WTC11 (cell line): ENCODE measurements at regions not wholly inside any gene's neighbourhood (a gene's known extent, or its start where the extent isn't known, plus 50 kb on each side); places are given as distances from the start of the nearest gene placed in this dataset.
A peak's percentile ranks its signal among the peaks of the same experiment; 100 is the strongest.
"Not testable (repeated sequence)": the region's sequence is repeated elsewhere in the genome, so short reads cannot be mapped to it uniquely, and the experiment has no call there.

ENCODE experiments used
- ATAC-seq: fragments of 200-7000 bp; cut with Tn5 transposase; 2 replicates; pipeline ENCODE4 v1.10.0; 2021; ENCODE audit warnings: mild to moderate bottlenecking, moderate library complexity
- CTCF ChIA-PET: fragments of 300-600 bp; sonication (Branson Sonifier 250); formaldehyde crosslinking; loops from one replicate; lab custom pipeline; 2021; ENCODE audit warnings: antibody characterized with exemption; lab: Charles Lee
- POLR2A ChIA-PET: fragments of 350-600 bp; sonication (Branson Sonifier 250); formaldehyde crosslinking; loops from one replicate; lab custom pipeline; 2021; ENCODE audit warnings: antibody characterized with exemption; lab: Charles Lee
- DNase-seq: peaks from one replicate; pipeline ENCODE4 v3.0.0; 2021; ENCODE audit warnings: low spot score
- H3K27ac Mint-ChIP-seq: 2 replicates; pipeline ENCODE4 v1.8.0; 2021; ENCODE audit warnings: mixed read lengths
- H3K27me3 Mint-ChIP-seq: 2 replicates; pipeline ENCODE4 v1.8.0; 2021; ENCODE audit warnings: low read depth, mild to moderate bottlenecking, moderate library complexity, mixed read lengths
- H3K36me3 Mint-ChIP-seq: 2 replicates; pipeline ENCODE4 v1.8.0; 2021; ENCODE audit warnings: mixed read lengths
- H3K4me1 Mint-ChIP-seq: 2 replicates; pipeline ENCODE4 v1.8.0; 2022; ENCODE audit warnings: mixed read lengths
- H3K4me3 Mint-ChIP-seq: 2 replicates; pipeline ENCODE4 v1.8.0; 2021; ENCODE audit warnings: mild to moderate bottlenecking, moderate library complexity, mixed read lengths
- H3K9me3 Mint-ChIP-seq: 2 replicates; pipeline ENCODE4 v1.8.0; 2021; ENCODE audit warnings: mixed read lengths
- ETV6 ChIP-seq: sonication (generic); formaldehyde crosslinking; IDR thresholded peaks from 2 replicates; pipeline ENCODE4 v1.8.1; 2022; ENCODE audit warnings: mild to moderate bottlenecking, missing genetic modification reagents
- GRHL2 ChIP-seq: fragments of 250-450 bp; sonication (Bioruptor Pico); IDR thresholded peaks from 2 replicates; pipeline ENCODE4 v1.8.0; 2022; ENCODE audit warnings: mild to moderate bottlenecking, moderate library complexity; ENCODE audit not compliant: insufficient replicate concordance, severe bottlenecking
- JAZF1 ChIP-seq: fragments of 250-450 bp; sonication (Bioruptor Pico); IDR thresholded peaks from 2 replicates; pipeline ENCODE4 v1.9.0; 2021; ENCODE audit warnings: moderate library complexity, mild to moderate bottlenecking, inconsistent platforms
- JUN ChIP-seq: sonication (generic); formaldehyde crosslinking; IDR thresholded peaks from 2 replicates; pipeline ENCODE4 v1.8.0; 2023; ENCODE audit warnings: mild to moderate bottlenecking, missing genetic modification reagents
- KAT7 ChIP-seq: sonication (generic); formaldehyde crosslinking; IDR thresholded peaks from 2 replicates; pipeline ENCODE4 v1.8.1; 2023; ENCODE audit warnings: missing genetic modification reagents, mild to moderate bottlenecking, borderline replicate concordance
- MYBL2 ChIP-seq: sonication (generic); formaldehyde crosslinking; IDR thresholded peaks from 2 replicates; pipeline ENCODE4 v1.8.1; 2023; ENCODE audit warnings: mild to moderate bottlenecking, moderate library complexity, missing genetic modification reagents
- NFYB ChIP-seq: sonication (generic); formaldehyde crosslinking; conservative IDR thresholded peaks from 2 replicates; pipeline ENCODE4 v1.8.0; 2022; ENCODE audit warnings: low read depth, missing genetic modification reagents
- OVOL2 ChIP-seq: fragments of 250-450 bp; sonication (Bioruptor Pico); IDR thresholded peaks from 2 replicates; pipeline ENCODE4 v1.9.0; 2021; ENCODE audit warnings: mild to moderate bottlenecking, borderline replicate concordance
- SMAD4 ChIP-seq: sonication (generic); formaldehyde crosslinking; IDR thresholded peaks from 2 replicates; pipeline ENCODE4 v1.8.0; 2022; ENCODE audit warnings: mild to moderate bottlenecking, missing genetic modification reagents
- ZNF219 ChIP-seq: sonication (generic); formaldehyde crosslinking; IDR thresholded peaks from 2 replicates; pipeline ENCODE4 v1.8.0; 2023; ENCODE audit warnings: missing genetic modification reagents, mild to moderate bottlenecking, borderline replicate concordance
- ZNF232 ChIP-seq: sonication (generic); formaldehyde crosslinking; IDR thresholded peaks from 2 replicates; pipeline ENCODE4 v1.8.0; 2022; ENCODE audit warnings: mild to moderate bottlenecking, missing genetic modification reagents
- ZNF263 ChIP-seq: sonication (generic); formaldehyde crosslinking; IDR thresholded peaks from 2 replicates; pipeline ENCODE4 v1.8.1; 2022; ENCODE audit warnings: low read depth, mild to moderate bottlenecking, moderate library complexity, missing genetic modification reagents
- ZNF317 ChIP-seq: sonication (generic); formaldehyde crosslinking; IDR thresholded peaks from 2 replicates; pipeline ENCODE4 v1.8.1; 2023; ENCODE audit warnings: low read depth, mild to moderate bottlenecking, moderate library complexity, missing genetic modification reagents, borderline replicate concordance
- ZNF396 ChIP-seq: fragments of 250-450 bp; sonication (Bioruptor Pico); IDR thresholded peaks from 2 replicates; pipeline ENCODE4 v1.8.0; 2021; ENCODE audit warnings: mild to moderate bottlenecking, moderate library complexity, borderline replicate concordance
- TF ChIP-seq, protein P1 (sequence below): sonication (generic); formaldehyde crosslinking; IDR thresholded peaks from 2 replicates; pipeline ENCODE4 v1.8.1; 2023; ENCODE audit warnings: mild to moderate bottlenecking, missing genetic modification reagents, moderate library complexity
- TF ChIP-seq, protein P2 (sequence below): sonication (generic); formaldehyde crosslinking; IDR thresholded peaks from 2 replicates; pipeline ENCODE4 v1.8.1; 2023; ENCODE audit warnings: mild to moderate bottlenecking, missing genetic modification reagents, moderate library complexity
- TF ChIP-seq, protein P3 (sequence below): fragments of 250-450 bp; sonication (Bioruptor Pico); IDR thresholded peaks from 2 replicates; pipeline ENCODE4 v2.1.2; 2022; ENCODE audit warnings: mild to moderate bottlenecking, moderate library complexity
- TF ChIP-seq, protein P4 (sequence below): fragments of 250-450 bp; sonication (Bioruptor Pico); IDR thresholded peaks from 2 replicates; pipeline ENCODE4 v1.9.0; 2021; ENCODE audit warnings: moderate library complexity, mild to moderate bottlenecking, inconsistent platforms, borderline replicate concordance
- TF ChIP-seq, protein P5 (sequence below): fragments of 200-600 bp; IDR thresholded peaks from 2 replicates; pipeline ENCODE4 v1.8.0; 2022; ENCODE audit warnings: antibody characterized with exemption

DNA sequence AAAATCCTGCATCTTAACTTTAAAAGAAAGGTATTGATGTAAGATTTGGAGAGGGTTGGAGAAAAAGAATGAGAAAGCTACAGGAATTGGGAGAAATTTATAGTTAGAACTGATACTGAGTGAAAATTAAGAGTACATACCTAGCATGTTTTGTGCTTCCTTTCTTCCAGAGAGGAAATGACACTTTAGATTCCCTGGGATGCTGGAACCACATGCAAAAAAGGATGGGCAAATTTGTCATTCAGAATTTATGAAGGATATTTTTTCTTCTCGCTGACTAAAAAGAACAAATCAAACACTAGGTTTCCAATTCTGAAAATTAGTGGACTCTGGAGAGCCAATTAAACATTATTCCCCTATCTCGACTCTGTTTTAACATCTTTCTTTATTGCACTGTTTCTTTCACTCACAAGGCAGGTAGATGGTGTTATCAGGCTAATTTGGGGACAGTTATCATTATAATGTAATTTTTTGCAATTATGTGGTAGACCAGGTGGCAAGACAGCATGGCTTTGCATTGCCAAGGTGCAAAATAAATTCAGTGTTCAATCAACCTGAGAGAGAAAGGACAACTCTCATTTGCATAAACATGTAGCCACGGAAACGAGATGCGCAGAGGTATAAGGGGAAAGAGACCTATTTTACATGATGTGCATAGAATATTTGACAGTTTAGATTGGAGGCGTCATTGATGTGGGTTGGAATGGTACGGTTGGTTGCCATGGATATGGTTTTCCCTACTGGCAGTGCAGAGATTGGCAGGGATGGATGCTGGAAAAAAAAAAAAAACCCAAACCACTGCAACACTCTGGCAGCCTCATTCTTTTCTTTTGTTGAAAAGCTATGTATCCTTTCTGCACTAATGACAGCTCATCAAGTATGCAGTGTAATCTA is 320.4 kb upstream of the CCNH start:
- H3K27me3 Mint-ChIP-seq: no peaks in the 10 kb centered on the region
- ATAC-seq: no peak

DNA sequence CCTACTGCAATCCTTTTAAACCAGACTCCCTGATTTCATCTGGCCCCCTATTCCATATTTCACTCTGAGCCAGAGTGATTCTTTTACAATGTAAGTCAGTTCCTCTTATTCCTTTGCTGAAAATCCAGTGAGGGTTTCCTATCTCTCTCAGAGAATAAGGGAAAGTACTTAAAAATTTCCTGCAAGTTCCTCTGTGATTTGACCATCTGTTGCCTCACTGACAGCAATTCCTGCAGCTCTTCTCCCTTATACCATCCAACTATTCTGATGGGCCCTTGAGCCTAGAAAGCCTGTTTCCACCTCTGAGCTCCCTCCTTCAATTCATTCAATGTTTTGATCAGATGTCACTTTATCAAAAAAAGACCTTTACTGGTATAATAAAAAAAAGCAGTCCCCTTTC is 317.1 kb upstream of the CCNH start:
- Mint-ChIP-seq H3K27ac (no peak overlapping the region), H3K36me3 (no peaks in the 10 kb centered on the region), H3K9me3 (no peaks in the 10 kb centered on the region), H3K4me1 (peaks cover 15% of the 10 kb centered on the region), H3K27me3 (no peaks in the 10 kb centered on the region), H3K4me3 (no peak overlapping the region)
- CTCF ChIA-PET: interaction anchor here (1.2 kb wide), 1 partner anchor 52 kb away, joined by 3 read pairs; no protein-coding TSS in a partner anchor
- DNase-seq (no peak), ATAC-seq (no peak)
- TF ChIP-seq, protein P1, sequence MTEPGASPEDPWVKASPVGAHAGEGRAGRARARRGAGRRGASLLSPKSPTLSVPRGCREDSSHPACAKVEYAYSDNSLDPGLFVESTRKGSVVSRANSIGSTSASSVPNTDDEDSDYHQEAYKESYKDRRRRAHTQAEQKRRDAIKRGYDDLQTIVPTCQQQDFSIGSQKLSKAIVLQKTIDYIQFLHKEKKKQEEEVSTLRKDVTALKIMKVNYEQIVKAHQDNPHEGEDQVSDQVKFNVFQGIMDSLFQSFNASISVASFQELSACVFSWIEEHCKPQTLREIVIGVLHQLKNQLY (CRISPR knock-in tag): no peak
- TF ChIP-seq, protein P2, sequence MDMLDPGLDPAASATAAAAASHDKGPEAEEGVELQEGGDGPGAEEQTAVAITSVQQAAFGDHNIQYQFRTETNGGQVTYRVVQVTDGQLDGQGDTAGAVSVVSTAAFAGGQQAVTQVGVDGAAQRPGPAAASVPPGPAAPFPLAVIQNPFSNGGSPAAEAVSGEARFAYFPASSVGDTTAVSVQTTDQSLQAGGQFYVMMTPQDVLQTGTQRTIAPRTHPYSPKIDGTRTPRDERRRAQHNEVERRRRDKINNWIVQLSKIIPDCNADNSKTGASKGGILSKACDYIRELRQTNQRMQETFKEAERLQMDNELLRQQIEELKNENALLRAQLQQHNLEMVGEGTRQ (CRISPR knock-in tag): no peak
- TF ChIP-seq GRHL2 (CRISPR knock-in tag) (no peak), ETV6 (CRISPR knock-in tag) (no peak), JAZF1 (CRISPR knock-in tag) (no peak), NFYB (CRISPR knock-in tag) (no peak), ZNF263 (CRISPR knock-in tag) (no peak)
- TF ChIP-seq, protein P3, sequence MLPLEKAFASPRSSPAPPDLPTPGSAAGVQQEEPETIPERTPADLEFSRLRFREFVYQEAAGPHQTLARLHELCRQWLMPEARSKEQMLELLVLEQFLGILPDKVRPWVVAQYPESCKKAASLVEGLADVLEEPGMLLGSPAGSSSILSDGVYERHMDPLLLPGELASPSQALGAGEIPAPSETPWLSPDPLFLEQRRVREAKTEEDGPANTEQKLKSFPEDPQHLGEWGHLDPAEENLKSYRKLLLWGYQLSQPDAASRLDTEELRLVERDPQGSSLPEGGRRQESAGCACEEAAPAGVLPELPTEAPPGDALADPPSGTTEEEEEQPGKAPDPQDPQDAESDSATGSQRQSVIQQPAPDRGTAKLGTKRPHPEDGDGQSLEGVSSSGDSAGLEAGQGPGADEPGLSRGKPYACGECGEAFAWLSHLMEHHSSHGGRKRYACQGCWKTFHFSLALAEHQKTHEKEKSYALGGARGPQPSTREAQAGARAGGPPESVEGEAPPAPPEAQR: no peak
- POLR2A ChIA-PET: no interaction called here

More for the DNA sequence above, 320.4 kb upstream of the CCNH start:
- Mint-ChIP-seq H3K4me3 (no peak overlapping the region), H3K4me1 (peaks cover 15% of the 10 kb centered on the region), H3K27ac (no peak overlapping the region), H3K36me3 (no peaks in the 10 kb centered on the region), H3K9me3 (no peaks in the 10 kb centered on the region)
- no peak for DNase-seq
- POLR2A ChIA-PET: interaction anchor here (0.6 kb wide), 1 partner anchor 179 kb away, joined by 3 read pairs; no protein-coding TSS in a partner anchor
- no peak for TF ChIP-seq ZNF232 (CRISPR knock-in tag)
- TF ChIP-seq, protein P4, sequence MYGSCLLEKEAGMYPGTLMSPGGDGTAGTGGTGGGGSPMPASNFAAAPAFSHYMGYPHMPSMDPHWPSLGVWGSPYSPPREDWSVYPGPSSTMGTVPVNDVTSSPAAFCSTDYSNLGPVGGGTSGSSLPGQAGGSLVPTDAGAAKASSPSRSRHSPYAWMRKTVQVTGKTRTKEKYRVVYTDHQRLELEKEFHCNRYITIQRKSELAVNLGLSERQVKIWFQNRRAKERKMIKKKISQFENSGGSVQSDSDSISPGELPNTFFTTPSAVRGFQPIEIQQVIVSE: no peak
- no peak for TF ChIP-seq MYBL2 (CRISPR knock-in tag)
- TF ChIP-seq, protein P5, sequence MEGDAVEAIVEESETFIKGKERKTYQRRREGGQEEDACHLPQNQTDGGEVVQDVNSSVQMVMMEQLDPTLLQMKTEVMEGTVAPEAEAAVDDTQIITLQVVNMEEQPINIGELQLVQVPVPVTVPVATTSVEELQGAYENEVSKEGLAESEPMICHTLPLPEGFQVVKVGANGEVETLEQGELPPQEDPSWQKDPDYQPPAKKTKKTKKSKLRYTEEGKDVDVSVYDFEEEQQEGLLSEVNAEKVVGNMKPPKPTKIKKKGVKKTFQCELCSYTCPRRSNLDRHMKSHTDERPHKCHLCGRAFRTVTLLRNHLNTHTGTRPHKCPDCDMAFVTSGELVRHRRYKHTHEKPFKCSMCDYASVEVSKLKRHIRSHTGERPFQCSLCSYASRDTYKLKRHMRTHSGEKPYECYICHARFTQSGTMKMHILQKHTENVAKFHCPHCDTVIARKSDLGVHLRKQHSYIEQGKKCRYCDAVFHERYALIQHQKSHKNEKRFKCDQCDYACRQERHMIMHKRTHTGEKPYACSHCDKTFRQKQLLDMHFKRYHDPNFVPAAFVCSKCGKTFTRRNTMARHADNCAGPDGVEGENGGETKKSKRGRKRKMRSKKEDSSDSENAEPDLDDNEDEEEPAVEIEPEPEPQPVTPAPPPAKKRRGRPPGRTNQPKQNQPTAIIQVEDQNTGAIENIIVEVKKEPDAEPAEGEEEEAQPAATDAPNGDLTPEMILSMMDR: no peak
- no peak for TF ChIP-seq ZNF219 (CRISPR knock-in tag)
- no peak for TF ChIP-seq SMAD4 (CRISPR knock-in tag)
- CTCF ChIA-PET: interaction anchor here (0.7 kb wide), 1 partner anchor 11 kb away, joined by 3 read pairs; no protein-coding TSS in a partner anchor

DNA sequence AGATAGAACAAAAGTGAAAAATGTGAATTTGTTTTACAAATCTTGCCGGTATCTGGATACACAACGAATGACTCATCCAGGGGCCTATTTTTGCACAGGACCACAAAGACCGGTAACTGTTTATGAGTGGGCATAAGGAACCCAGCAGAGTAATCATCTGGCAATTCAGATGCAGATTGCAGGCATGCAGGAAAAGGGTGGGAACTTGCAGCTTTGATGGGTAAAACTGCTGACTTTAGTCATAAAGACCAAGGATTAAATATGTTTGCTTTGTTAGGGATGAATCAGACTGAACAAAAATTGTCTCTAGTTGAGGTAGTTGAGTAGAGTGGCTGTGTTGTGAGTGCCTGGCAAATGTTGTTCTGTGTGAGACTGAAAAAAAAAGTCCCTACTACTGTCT is 309.6 kb upstream of the CCNH start:
- ATAC-seq (peak; percentile 30), DNase-seq (no peak)
- H3K36me3 Mint-ChIP-seq: peaks cover 20% of the 10 kb centered on the region
- peak overlapping the region; percentile 78; the same call in 1 of the 2 replicates for H3K27ac Mint-ChIP-seq
- ChIA-PET POLR2A (no interaction called here), CTCF (interaction anchor here (0.6 kb wide), 1 partner anchor 11 kb away, joined by 3 read pairs; no protein-coding TSS in a partner anchor)
- peaks cover 27% of the 10 kb centered on the region for H3K4me1 Mint-ChIP-seq
- no peak overlapping the region for H3K4me3 Mint-ChIP-seq
- no peaks in the 10 kb centered on the region for H3K27me3 Mint-ChIP-seq
- TF ChIP-seq ZNF396 (CRISPR knock-in tag) (no peak), KAT7 (CRISPR knock-in tag) (no peak), OVOL2 (CRISPR knock-in tag) (no peak), JUN (CRISPR knock-in tag) (no peak), ZNF317 (CRISPR knock-in tag) (no peak)
- TF ChIP-seq, protein P5: no peak
- H3K9me3 Mint-ChIP-seq: peaks cover 22% of the 10 kb centered on the region

DNA sequence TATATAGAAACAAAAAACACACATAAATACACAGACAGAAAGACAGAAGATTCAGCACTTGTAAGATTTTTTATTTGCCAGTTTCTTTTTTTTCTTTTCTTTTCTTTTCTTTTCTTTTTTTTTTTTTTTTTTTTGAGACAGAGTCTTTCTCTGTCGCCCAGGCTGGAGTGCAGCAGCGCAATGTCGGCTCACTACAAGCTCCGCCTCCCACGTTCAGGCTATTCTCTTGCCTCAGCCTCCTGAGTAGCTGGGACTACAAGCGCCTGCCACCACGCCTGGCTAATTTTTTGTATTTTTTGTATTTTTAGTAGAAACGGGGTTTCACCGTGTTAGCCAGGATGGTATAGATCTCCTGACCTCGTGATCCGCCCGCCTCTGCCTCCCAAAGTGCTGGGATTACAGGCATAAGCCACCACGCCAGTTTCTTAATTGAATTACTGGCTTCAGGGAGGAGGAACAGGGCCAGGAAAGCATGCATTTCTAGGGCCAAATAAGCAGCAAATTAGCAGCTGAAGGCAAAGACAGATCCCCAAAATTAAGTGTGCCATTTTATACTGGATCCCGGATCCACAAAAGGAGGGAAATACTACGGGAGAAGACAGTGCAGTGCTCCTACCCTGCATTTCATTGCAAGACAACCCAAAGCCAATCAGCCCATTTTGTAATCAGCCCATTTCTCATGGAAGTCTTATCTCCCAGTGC is 305.6 kb upstream of the CCNH start:
- DNase-seq: peak; percentile 30
- peak; percentile 68 for ATAC-seq
- Mint-ChIP-seq H3K4me1 (peaks cover 27% of the 10 kb centered on the region), H3K9me3 (peaks cover 26% of the 10 kb centered on the region), H3K36me3 (peaks cover 20% of the 10 kb centered on the region)
- POLR2A ChIA-PET, CTCF ChIA-PET, H3K4me3 Mint-ChIP-seq, H3K27me3 Mint-ChIP-seq, H3K27ac Mint-ChIP-seq: not testable (repeated sequence)
